ENCODE measurements at regions not wholly inside any gene's neighbourhood (a gene's known extent, or its start where the extent isn't known, plus 50 kb on each side); places are given as distances from the start of the nearest gene placed in this dataset.
"Not testable (repeated sequence)": the region's sequence is repeated elsewhere in the genome, so short reads cannot be mapped to it uniquely, and the experiment has no call there.

DNA sequence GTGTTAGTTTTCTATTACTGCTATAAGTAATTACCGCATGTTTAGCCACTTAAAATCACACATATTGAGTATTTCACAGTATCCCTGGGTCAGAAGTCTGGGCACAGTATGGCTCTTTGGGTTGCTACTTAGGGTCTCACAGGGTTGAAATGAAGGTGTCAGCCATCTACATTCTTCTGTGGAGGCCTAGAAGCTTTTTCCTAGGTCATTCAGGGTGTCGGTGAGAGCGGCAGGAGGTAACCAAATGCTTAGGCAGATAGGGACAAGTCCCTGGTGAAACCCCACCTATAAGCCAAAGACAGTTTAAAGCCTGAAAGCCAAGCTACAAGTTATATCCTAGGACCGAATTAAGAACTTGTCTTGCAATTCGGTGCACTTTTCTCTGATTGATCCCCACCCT, 856.7 kb downstream of the PCDH17 start:
- no peaks in the 10 kb centered on the region for H3K9me2 ChIP-seq (replicated peaks; ENCODE audit: insufficient read depth)
- no peaks in the 10 kb centered on the region for H3K36me3 ChIP-seq (replicated peaks; ENCODE audit: insufficient read depth, low read depth)
- no peaks in the 10 kb centered on the region for H3K79me2 ChIP-seq
- H3K4me2 ChIP-seq: no peak overlapping the region
- no peak for DNase-seq (ENCODE audit: low spot score)
- TF ChIP-seq EZH2 (IDR thresholded peaks at IDR 0.05; ENCODE audit: borderline replicate concordance): no peak
- TF ChIP-seq, protein P1, sequence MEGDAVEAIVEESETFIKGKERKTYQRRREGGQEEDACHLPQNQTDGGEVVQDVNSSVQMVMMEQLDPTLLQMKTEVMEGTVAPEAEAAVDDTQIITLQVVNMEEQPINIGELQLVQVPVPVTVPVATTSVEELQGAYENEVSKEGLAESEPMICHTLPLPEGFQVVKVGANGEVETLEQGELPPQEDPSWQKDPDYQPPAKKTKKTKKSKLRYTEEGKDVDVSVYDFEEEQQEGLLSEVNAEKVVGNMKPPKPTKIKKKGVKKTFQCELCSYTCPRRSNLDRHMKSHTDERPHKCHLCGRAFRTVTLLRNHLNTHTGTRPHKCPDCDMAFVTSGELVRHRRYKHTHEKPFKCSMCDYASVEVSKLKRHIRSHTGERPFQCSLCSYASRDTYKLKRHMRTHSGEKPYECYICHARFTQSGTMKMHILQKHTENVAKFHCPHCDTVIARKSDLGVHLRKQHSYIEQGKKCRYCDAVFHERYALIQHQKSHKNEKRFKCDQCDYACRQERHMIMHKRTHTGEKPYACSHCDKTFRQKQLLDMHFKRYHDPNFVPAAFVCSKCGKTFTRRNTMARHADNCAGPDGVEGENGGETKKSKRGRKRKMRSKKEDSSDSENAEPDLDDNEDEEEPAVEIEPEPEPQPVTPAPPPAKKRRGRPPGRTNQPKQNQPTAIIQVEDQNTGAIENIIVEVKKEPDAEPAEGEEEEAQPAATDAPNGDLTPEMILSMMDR (IDR thresholded peaks at IDR 0.05; ENCODE audit: poor library complexity): no peak
- TF ChIP-seq EZH2phosphoT487 (IDR thresholded peaks at IDR 0.05; ENCODE audit: low read depth, severe bottlenecking, unreplicated experiment): no peak
- WGBS (ENCODE audit: low lambda C conversion rate, missing lambda C conversion rate): 88% methylated on average over 5 of the region's 5 CpGs
- no peaks in the 10 kb centered on the region for H3K27me3 ChIP-seq
- H3K9me3 ChIP-seq (ENCODE audit: low read depth): no peaks in the 10 kb centered on the region
- no peaks in the 10 kb centered on the region for H4K20me1 ChIP-seq (ENCODE audit: insufficient read depth, poor library complexity, severe bottlenecking)
- H3K4me3 ChIP-seq: no peak overlapping the region
- H2AFZ ChIP-seq: no peak overlapping the region
- no peak overlapping the region for H3K27ac ChIP-seq
- H3K4me1 ChIP-seq (ENCODE audit: insufficient read depth): no peaks in the 10 kb centered on the region

DNA sequence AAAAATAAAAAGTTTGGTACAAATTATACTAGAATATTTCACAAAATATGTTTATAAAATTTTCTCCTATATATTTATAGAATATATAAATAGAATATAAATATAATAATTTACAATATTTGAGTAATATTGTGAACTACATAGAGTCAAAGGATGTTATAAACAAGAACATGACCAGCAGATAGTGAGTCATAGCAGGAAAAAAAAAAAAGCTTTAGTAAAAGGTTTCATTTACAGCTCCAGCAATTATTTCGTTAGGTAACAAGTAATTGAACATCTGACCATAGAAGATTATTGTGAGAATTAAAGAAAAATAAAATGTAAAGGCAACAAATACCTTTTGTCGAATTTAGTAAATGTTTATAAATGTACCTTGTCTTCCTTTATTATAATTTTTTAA, 864.1 kb downstream of the PCDH17 start:
- Histone ChIP-seq H2AFZ (no peak overlapping the region), H3K4me1 (ENCODE audit: insufficient read depth) (no peaks in the 10 kb centered on the region), H3K9me3 (ENCODE audit: low read depth) (no peaks in the 10 kb centered on the region), H3K9me2 (replicated peaks; ENCODE audit: insufficient read depth) (no peaks in the 10 kb centered on the region), H3K4me3 (no peak overlapping the region), H3K27me3 (no peaks in the 10 kb centered on the region), H3K27ac (no peak overlapping the region), H3K4me2 (no peak overlapping the region), H4K20me1 (ENCODE audit: insufficient read depth, poor library complexity, severe bottlenecking) (no peaks in the 10 kb centered on the region), H3K36me3 (replicated peaks; ENCODE audit: insufficient read depth, low read depth) (no peaks in the 10 kb centered on the region), H3K79me2 (no peaks in the 10 kb centered on the region)
- no peak for TF ChIP-seq EZH2phosphoT487 (IDR thresholded peaks at IDR 0.05; ENCODE audit: low read depth, severe bottlenecking, unreplicated experiment)
- TF ChIP-seq EZH2 (IDR thresholded peaks at IDR 0.05; ENCODE audit: borderline replicate concordance): no peak
- TF ChIP-seq, protein P1 (IDR thresholded peaks at IDR 0.05; ENCODE audit: poor library complexity): no peak
- 88% methylated on average over 2 of the region's 2 CpGs for WGBS (ENCODE audit: low lambda C conversion rate, missing lambda C conversion rate)
- no peak for DNase-seq (ENCODE audit: low spot score)

DNA sequence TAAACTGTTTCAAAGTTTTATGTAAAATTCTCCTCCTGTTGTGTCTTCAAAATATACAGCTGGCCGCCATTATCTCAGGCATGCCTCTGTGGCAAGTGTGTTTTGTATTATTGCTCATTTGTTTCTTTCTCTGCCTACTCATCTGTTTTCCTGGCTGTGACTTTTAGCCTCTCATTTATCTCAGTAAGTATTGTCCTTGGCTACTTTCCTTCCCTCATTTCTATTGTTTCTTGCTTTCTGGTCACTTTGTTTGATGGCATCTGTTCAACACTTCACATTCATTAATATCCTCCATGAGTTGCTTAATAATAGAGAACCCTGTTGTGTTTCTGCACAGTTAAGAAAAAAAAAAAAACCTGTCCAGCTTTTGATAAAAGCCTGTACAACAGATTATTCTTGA, 869.4 kb downstream of the PCDH17 start:
- no peaks in the 10 kb centered on the region for H3K27me3 ChIP-seq
- H3K9me2 ChIP-seq (replicated peaks; ENCODE audit: insufficient read depth): no peaks in the 10 kb centered on the region
- H3K9me3 ChIP-seq (ENCODE audit: low read depth): no peaks in the 10 kb centered on the region
- TF ChIP-seq, protein P1 (IDR thresholded peaks at IDR 0.05; ENCODE audit: poor library complexity): no peak
- H3K4me2 ChIP-seq: no peak overlapping the region
- H4K20me1 ChIP-seq (ENCODE audit: insufficient read depth, poor library complexity, severe bottlenecking): no peaks in the 10 kb centered on the region
- no peaks in the 10 kb centered on the region for H3K79me2 ChIP-seq
- H3K4me1 ChIP-seq (ENCODE audit: insufficient read depth): no peaks in the 10 kb centered on the region
- H3K36me3 ChIP-seq (replicated peaks; ENCODE audit: insufficient read depth, low read depth): no peaks in the 10 kb centered on the region
- 70% methylated on average over 1 of the region's 1 CpG for WGBS (ENCODE audit: low lambda C conversion rate, missing lambda C conversion rate)
- H3K27ac ChIP-seq: no peak overlapping the region
- DNase-seq (ENCODE audit: low spot score): no peak
- no peak overlapping the region for H2AFZ ChIP-seq
- no peak overlapping the region for H3K4me3 ChIP-seq

DNA sequence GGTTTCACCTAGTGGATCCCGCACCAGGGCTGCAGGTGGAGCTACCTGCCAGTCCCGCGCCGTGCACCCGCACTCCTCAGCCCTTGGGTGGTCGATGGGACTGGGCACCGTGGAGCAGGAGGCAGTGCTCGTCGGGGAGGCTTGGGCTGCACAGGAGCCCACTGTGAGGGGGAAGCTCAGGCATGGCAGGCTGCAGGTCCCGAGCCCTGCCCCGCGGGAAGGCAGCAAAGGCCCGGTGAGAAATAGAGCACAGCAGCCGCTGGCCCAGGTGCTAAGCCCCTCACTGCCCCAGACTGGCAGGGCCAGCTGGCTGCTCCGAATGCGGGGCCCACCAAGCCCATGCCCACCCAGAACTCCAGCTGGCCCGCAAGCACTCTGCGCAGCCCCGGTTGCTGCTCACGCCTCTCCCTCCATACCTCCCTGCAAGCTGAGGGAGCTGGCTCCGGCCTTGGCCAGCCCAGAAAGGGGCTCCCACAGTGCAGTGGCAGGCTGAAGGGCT, 872.7 kb downstream of the PCDH17 start:
- WGBS (ENCODE audit: low lambda C conversion rate, missing lambda C conversion rate): 97% methylated on average over 20 of the region's 21 CpGs
- H3K79me2 ChIP-seq; H3K4me2 ChIP-seq; H3K27me3 ChIP-seq; DNase-seq (ENCODE audit: low spot score); H3K4me3 ChIP-seq; H3K9me3 ChIP-seq (ENCODE audit: low read depth); H3K36me3 ChIP-seq (replicated peaks; ENCODE audit: insufficient read depth, low read depth); H3K9me2 ChIP-seq (replicated peaks; ENCODE audit: insufficient read depth); H4K20me1 ChIP-seq (ENCODE audit: insufficient read depth, poor library complexity, severe bottlenecking); H3K4me1 ChIP-seq (ENCODE audit: insufficient read depth); H2AFZ ChIP-seq; H3K27ac ChIP-seq: not testable (repeated sequence)

DNA sequence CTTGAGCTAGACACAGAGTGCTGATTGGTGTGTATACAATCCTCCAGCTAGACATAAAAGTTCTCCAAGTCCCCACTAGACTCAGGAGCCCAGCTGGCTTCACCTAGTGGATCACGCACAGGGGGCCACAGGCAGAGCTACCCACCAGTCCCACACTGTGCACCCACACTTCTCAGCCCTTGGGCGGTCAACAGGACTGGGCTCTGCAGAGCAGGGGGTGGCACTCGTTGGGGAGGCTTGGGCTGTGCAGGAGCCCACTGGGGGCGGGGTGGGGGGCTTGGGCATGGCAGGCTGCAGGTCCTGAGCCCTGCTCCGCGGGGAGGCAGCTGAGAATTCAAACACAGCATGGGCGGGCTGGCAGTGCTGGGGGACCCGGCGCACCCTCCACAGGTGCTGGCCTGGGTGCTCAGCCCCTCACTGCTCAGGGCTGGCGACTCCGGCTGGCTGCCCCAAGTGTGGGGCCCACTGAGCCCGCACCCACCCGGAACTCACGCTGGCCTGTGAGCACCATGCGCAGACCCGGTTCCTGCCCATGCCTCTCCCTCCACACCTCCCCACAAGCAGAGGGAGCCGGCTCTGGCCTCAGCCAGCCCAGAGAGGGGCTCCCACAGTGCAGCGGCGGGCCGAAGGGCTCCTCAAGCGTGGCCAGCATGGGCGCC, 873.8 kb downstream of the PCDH17 start:
- H3K4me2 ChIP-seq; H3K4me1 ChIP-seq (ENCODE audit: insufficient read depth); H3K9me2 ChIP-seq (replicated peaks; ENCODE audit: insufficient read depth); H4K20me1 ChIP-seq (ENCODE audit: insufficient read depth, poor library complexity, severe bottlenecking); DNase-seq (ENCODE audit: low spot score); H3K79me2 ChIP-seq; H3K27ac ChIP-seq; H3K36me3 ChIP-seq (replicated peaks; ENCODE audit: insufficient read depth, low read depth); H3K4me3 ChIP-seq; H3K27me3 ChIP-seq; H2AFZ ChIP-seq; H3K9me3 ChIP-seq (ENCODE audit: low read depth): not testable (repeated sequence)
- WGBS (ENCODE audit: low lambda C conversion rate, missing lambda C conversion rate): over 99% methylated on average over 15 of the region's 22 CpGs

Measured in hepatocyte (in vitro differentiated cells).